Right atrium auricular region (tissue), 2 donors: ENCODE measurements at regions not wholly inside any gene's neighbourhood (a gene's known extent, or its start where the extent isn't known, plus 50 kb on each side); places are given as distances from the start of the nearest gene placed in this dataset.

Experiments
- DNase-seq: peaks from one replicate; pipeline ENCODE4 v3.0.0-alpha.2; 2019; ENCODE audit warnings: low spot score
- H3K27ac ChIP-seq, 2 donors: fragments of 200-600 bp; sonication (generic); 1 replicate in 1 of 2; 2 replicates in 1 of 2; pipeline ENCODE4 v1.5.1; 2016 to 2019
- H3K27me3 ChIP-seq, 2 donors: fragments of 200-600 bp; sonication (generic); one replicate each; pipeline versions ENCODE4 v1.5.1 to v1.6.0; 2017 to 2019
- H3K36me3 ChIP-seq: fragments of 200-600 bp; sonication (generic); one replicate; pipeline ENCODE4 v1.5.1; 2016
- H3K4me1 ChIP-seq, 2 donors: fragments of 200-600 bp; sonication (generic); one replicate each; pipeline versions ENCODE4 v1.5.1 to v1.6.0; 2017 to 2019
- H3K4me3 ChIP-seq, 2 donors: fragments of 200-600 bp; sonication (generic); 1 replicate in 1 of 2; 2 replicates in 1 of 2; pipeline ENCODE4 v1.5.1; 2017 to 2019; ENCODE audit warnings: mild to moderate bottlenecking in 1 of 2, moderate library complexity in 1 of 2
- H3K9me3 ChIP-seq, 2 donors: fragments of 200-600 bp; sonication (generic); one replicate each; pipeline ENCODE4 v1.5.1; 2019
- CTCF ChIP-seq, 2 donors: fragments of 200-600 bp; sonication (generic); IDR thresholded peaks; one replicate each; pipeline ENCODE4 v1.5.1; 2019; ENCODE audit warnings: antibody characterized with exemption in 2 of 2

DNA sequence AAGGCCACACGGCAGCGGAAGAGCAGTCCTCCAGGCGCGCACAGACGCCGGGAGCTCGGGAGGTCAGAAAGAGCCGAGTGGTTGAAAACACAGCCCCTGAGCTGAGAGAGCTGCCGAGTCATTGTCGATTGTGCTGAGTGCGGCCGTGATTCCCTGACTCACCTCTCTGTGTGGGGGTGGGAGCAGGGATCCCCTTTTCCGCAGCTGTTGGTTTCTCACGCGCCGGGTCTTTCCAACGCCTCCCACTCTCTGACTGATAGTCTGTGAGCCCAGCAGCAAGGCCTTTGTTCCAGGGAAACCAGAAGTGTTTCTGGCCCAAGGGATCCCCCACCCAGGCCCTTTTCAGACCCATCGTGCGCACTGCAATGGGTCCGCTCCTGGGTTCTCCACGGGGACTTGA lies 97.3 kb downstream of the MRPL36 start:
- no peak for DNase-seq
- H3K9me3 ChIP-seq = no peaks in the 10 kb centered on the region
- no peaks in the 10 kb centered on the region for H3K27me3 ChIP-seq
- H3K4me1 ChIP-seq = no peaks in the 10 kb centered on the region
- H3K4me3 ChIP-seq = no peak overlapping the region
- H3K27ac ChIP-seq = no peak overlapping the region
- no peak for TF ChIP-seq CTCF (IDR thresholded peaks at IDR 0.05)
- no peaks in the 10 kb centered on the region for H3K36me3 ChIP-seq

DNA sequence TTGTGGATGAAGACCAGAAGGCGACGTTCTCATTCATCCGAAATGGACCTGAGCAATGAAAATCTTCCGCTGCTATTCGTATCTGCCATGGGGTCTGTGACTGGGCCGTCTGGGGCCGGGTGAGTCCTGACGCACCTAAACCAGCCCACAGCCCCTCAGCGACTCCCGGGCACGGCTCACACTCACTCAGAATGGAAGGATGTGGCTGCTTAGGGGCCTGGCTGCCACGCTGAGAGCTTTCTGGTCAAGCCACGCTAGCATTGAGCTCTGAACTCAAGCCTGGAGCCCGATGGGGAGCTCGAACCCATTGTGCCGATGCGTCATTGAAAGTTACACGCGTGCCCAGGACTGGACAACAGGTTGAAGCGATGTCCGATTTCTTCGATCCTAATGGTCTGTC lies 97.8 kb downstream of the MRPL36 start:
- DNase-seq = no peak
- H3K27me3 ChIP-seq = no peaks in the 10 kb centered on the region

DNA sequence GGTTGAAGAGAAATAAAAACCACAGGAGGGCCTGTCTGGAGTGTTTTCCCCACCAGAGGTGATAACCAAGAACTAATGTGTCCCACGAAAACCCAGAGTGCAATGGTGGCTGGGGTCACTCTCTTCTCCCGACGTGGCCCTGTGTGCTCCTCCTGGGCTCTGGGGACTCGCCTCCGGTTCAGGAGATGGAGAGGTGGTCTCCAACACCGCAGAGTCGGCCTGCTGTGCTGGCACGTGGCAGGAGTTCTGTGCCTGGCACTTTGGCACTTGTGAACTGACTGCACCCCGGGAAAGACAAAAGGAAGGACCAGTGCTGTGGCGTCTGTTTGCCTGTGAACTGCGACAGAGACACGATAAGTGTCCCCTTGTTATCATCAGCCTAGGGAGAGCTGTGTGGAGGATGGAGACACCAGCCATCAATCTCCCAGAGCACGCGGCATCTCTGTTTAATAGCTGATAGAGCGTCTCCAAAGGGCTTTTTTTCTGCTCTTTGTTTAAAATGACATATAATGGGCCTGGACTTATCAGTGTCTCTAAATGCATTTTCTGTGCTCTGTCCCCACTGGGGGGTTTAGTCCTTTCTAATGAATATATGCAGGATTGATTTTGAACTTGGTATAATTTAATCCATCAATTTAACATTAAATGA lies 98.3 kb downstream of the MRPL36 start:
- Histone ChIP-seq H3K27ac (no peak overlapping the region), H3K4me3 (no peak overlapping the region), H3K27me3 (no peaks in the 10 kb centered on the region), H3K4me1 (no peaks in the 10 kb centered on the region), H3K9me3 (no peaks in the 10 kb centered on the region), H3K36me3 (no peaks in the 10 kb centered on the region)
- DNase-seq = no peak
- no peak for TF ChIP-seq CTCF (IDR thresholded peaks at IDR 0.05)

More for the DNA sequence above, 97.8 kb downstream of the MRPL36 start:
- Histone ChIP-seq H3K4me1 (no peaks in the 10 kb centered on the region), H3K4me3 (no peak overlapping the region), H3K9me3 (no peaks in the 10 kb centered on the region), H3K27ac (no peak overlapping the region), H3K36me3 (no peaks in the 10 kb centered on the region)
- no peak for TF ChIP-seq CTCF (IDR thresholded peaks at IDR 0.05)

DNA sequence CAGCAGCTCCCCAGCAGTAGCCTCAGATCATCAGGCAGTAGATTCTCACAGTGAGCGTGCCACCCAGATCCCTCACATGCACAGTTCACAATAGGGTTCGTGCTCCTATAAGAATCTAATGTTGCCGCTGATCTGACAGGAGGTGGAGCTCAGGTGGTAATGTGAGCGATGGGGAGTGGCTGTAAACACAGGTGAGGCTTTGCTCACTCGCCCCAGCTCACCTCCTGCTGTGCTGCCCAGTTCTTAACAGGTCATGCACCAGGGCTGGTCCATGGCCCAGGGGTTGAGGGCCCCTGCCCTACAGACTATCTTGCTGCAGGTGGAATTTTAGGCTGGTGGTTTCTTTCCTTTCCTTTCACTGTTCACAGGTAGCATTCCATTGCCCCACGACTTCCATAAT lies 100.2 kb downstream of the MRPL36 start:
- Histone ChIP-seq H3K27ac (no peak overlapping the region), H3K9me3 (no peaks in the 10 kb centered on the region), H3K4me3 (no peak overlapping the region), H3K4me1 (no peaks in the 10 kb centered on the region), H3K36me3 (no peaks in the 10 kb centered on the region), H3K27me3 (no peaks in the 10 kb centered on the region)
- TF ChIP-seq CTCF (IDR thresholded peaks at IDR 0.05) = no peak
- no peak for DNase-seq

DNA sequence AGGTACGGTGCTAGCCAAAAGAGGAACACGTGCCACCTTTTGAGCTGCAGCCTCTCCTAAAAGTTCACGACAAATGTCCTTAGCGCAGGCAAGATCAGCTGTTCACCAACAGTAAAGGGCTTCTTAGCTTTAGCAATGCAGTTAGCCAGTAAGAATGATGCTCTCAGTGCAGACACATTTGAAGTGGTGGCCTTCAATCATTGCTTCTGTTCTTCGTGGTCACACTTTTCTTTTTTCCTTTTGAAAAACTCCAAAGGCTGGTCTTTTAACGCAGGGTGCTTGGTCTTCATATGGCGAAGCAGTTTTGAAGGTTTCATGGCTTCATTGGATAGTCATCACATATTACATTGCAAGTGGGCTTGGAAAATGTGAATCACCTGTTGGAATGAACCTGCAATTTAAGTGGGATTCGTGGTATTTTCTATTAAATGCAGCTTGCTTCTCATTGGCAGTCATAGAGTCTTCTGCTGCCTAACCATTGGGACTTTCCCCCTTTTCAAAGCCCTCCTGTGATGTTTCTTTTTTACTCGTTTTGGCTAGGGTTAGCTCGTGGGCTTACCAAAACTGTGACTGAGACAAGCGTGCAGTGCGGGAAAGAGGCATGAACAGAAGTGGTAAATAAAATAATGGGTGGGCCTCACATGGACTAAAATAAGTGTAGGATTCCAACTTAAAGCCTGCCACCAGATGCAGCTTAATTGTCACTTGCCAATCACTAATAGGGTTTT lies 100.9 kb downstream of the MRPL36 start:
- DNase-seq = no peak
- no peaks in the 10 kb centered on the region for H3K4me1 ChIP-seq
- no peaks in the 10 kb centered on the region for H3K36me3 ChIP-seq
- H3K27ac ChIP-seq = no peak overlapping the region
- H3K4me3 ChIP-seq = no peak overlapping the region
- no peaks in the 10 kb centered on the region for H3K9me3 ChIP-seq
- H3K27me3 ChIP-seq = no peaks in the 10 kb centered on the region
- no peak for TF ChIP-seq CTCF (IDR thresholded peaks at IDR 0.05)
